Activated CD8-positive, alpha-beta memory T cell treated with anti-CD3 and anti-CD28 coated beads, Interleukin-2, amount 50 U/mL, for 48 hours (primary cell): ENCODE measurements at regions not wholly inside any gene's neighbourhood (a gene's known extent, or its start where the extent isn't known, plus 50 kb on each side); places are given as distances from the start of the nearest gene placed in this dataset.
A peak's percentile ranks its signal among the peaks of the same experiment; 100 is the strongest.
"Not testable (repeated sequence)": the region's sequence is repeated elsewhere in the genome, so short reads cannot be mapped to it uniquely, and the experiment has no call there.

Experiments used
- DNase-seq: peaks from one replicate; pipeline ENCODE4 v3.0.0-alpha.2; 2020

DNA sequence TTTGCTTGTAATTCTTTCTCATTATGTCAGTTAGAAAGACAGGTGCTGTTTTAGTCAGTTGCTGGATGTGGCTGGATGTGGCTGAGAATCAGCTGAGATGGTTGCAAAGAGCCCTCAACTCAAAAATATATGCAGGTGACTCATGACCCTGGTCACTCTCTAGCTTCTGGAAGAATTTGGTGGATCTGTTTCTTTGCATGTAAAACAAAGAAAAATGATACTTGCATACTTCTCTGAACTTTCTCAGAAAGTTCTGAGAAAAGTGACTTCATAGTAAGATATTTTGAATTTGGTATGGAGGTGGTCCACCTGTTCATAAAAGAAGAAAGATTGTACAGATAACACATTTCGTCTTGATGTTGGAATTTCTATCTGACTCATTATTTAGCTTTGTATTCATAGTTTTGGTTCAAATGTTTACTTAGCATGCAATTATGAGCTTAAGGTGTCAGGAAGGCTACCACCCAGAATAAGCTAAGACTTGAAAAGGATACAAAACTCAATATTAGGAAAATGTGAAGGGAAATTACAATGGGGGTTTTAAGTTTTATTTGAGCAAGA lies 163.2 kb upstream of the OLIG3 start:
- DNase-seq = no peak

DNA sequence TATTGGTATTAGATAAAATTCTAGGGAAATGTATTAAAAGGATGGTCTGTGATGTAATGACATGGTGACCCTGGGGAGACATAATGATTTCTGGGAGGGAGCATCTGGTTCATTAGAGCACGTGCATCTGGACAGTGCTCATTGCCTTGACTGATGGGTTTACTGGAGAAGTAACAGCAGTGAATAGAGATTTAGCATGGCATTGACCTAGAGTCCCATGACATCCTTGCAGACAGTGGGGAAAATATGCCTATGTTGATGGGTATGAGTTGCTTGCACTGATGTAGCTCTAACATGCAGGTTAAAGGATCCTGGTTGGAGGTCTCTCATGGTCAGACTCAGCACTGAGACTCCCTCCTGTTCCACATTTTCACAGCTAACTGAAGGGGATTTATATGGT lies 164.1 kb upstream of the OLIG3 start:
- no peak for DNase-seq

DNA sequence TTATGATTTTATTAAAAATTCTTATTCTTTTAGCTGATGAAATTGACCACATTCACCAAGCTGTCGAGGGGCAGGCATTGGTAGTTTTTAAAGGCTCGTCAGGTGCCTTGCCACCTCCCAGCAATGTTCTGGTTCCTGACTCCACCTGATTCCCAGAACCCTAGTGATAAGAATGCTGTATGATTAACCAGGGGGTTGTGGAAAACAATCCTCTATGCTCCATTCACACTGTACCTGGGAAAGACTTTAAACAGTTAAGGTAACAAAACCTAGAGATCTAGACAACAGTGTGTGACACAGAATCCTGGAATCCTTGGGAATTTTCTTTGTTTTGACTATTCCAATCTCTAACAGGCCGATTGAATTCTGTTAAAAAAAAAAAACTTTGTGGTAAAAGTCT lies 165.7 kb upstream of the OLIG3 start:
- no peak for DNase-seq

DNA sequence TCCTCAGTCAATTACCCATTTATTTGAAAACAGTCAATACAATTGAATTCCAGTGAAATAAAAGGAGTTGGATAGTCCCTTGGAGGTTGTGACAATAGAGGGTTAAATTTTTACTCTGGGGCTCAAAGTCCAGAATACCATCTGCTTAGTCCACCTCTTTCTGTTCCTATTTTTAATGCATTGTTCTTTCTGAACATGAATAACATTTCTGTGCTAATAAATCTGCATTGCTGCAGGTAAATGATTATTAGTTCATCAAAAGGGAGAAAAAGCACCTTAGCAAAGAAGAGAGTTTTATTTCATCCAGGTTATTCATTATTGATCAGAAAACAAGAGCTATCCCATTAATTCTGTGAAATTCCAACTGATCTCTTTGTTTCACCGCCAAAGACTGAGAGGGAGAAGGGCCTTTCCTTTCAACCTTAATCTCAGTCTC lies 166.1 kb upstream of the OLIG3 start:
- DNase-seq = no peak

DNA sequence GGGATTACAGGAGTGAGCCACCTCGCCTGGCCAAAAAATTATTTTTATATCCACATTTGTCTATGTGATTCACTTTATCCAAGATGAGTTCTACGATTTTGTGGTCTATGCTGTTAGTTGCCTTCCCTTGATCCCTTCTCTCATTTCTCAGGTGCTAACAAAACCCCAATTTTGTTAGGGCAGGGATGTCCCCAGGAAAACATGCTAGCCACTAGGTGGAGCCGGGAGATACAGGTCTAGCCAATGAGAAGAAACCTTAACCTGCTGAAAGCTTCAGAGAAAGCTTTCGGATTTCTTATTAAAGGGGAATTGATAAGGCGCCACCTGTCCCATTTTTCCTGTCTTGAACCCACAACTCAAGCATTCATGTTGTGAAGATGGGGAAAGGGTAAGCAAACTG lies 167.4 kb upstream of the OLIG3 start:
- DNase-seq = peak; percentile 65

DNA sequence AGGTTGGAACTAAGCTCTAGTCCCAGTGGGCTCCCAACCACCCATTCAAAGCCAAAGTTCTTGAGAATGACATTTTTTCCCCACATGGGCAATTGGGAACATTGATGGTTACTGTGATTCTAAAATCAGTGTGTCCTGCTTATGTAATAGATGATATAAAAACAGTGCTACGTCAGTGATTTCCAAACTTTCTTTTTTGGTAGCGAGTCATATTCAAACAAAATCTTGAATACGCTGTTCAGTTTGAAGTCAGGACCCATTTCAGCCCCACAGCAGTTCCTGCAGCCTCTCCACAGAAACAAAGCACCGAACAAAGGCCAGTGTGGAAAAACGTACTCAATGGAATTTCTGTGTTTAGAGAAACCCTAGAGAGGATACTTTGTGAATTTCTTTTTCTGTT lies 170.0 kb upstream of the OLIG3 start:
- no peak for DNase-seq

DNA sequence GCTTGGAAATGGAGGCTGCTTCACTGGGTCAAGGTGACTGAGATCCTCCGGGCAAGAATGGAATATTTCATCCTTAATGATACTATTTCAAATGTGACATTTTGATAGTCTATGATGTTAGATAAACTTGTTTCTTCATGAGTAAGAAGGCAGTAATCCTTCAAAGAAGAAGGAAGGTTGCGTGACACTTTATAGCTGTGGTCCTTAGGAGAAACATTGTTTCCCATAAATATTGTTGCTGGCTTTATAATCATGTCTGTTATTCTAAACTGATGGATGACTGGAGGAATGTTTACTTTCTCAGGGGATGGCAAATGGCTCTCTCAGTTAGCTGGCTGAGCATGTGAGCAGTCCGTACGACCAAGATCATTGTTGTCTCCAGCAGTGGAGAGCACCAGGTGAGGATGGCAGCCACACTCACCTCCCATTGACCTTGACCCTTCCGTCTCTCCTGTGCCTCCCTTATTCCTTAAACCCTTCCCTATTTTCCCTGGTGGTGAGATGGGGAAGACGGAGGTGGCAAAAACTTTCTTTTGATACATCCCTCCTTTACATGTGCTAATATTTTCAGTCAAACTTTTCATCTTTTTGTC lies 171.2 kb upstream of the OLIG3 start:
- DNase-seq = no peak

DNA sequence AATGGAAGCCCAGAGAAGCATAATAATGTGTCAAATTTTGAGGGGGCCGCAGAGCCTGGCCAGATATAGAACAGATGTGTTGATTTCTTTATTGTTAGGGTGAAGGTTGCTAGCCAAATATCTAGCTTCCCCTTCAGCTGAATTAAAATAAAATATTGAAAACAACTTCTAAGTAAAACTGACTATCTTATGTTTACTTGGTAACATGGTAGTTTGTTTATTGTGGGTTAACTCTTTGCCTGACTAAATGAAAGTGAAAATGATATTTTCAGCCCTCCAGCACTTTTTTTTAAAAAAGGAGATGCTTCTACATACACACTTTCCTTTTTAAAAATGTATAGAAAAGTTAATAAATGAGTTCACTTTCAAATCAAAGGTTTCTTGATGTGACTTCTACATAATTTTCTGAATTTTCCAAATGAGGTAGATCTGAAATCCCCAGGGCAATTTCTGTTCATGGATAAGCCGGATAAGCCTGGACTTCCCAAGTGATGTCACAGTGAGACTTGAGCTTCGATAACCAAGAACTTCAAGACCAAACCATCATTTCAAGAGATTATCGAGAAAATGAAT lies 172.1 kb upstream of the OLIG3 start:
- DNase-seq = no peak

DNA sequence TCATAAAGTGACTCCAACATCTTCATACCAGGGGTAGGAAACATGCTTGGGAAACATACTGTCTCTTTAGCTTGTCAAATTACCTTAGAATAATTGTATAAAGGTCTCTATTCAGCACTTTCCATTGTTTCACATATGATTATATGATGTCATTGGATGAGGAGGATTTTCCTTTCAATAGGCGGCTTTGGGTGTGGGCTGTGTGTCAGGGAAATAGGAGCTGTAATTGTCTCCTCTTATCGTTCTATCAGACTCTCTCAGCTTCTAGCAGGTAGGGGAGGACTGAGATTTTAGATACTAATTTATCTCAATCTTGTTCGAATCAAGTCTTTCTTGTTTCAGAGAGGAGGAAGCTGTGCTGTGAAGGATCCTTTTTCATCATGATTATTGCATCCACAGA lies 179.4 kb upstream of the OLIG3 start:
- no peak for DNase-seq

DNA sequence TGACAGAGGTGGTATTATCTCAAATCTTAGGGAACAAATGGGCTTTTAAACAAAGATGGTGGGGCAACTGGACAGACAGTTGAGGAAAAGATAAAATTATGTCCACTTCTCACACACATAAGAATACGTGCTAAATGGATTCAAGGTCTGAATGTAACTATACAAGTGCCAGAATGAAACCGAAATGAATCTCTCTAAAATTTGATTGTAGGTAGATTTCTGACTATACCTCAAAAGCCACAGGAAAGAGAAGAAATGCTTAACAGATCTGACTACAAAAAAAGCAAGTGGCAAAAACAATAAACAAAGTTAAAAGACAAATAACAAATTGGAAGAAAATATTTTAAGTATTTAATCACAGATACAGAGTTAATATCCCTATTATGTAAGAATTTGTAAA lies 182.7 kb upstream of the OLIG3 start:
- no peak for DNase-seq

DNA sequence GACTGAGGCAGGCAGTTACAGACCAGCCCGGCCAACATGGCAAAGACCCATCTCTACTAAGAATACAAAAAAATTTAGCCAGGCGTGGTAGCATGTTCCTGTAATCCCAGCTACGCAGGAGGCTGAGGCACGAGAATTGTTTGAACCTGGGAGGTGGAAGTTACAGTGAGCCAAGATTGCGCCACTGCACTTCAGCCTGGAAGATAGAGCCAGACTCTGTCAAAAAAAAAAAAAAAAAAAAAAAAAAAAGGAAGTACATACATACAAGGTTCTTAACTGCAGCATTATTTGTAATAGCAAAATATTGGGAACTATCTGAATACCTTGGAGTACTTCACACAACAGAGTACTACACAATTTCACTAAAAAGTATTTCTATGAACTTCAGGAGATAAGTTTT lies 183.5 kb upstream of the OLIG3 start:
- no peak for DNase-seq

DNA sequence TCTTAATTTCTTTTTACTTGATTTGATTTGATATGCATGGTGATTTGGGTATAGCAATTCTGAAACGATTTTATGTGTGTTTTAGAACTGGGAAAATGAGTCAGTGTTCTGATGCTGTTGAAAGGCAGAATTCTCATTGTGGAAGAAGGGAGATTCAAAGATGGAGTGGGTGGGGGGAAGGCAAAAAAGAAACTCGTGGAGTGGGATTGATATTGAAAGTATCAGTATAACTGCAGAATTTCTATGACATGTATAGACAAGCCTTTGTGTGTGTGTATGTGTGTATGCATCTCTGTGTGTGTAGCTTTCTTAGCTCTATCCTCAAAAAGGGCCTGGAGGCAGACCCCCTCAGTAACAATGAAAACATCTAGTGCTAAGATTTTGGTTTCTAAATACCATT lies 184.3 kb upstream of the OLIG3 start:
- DNase-seq = no peak

DNA sequence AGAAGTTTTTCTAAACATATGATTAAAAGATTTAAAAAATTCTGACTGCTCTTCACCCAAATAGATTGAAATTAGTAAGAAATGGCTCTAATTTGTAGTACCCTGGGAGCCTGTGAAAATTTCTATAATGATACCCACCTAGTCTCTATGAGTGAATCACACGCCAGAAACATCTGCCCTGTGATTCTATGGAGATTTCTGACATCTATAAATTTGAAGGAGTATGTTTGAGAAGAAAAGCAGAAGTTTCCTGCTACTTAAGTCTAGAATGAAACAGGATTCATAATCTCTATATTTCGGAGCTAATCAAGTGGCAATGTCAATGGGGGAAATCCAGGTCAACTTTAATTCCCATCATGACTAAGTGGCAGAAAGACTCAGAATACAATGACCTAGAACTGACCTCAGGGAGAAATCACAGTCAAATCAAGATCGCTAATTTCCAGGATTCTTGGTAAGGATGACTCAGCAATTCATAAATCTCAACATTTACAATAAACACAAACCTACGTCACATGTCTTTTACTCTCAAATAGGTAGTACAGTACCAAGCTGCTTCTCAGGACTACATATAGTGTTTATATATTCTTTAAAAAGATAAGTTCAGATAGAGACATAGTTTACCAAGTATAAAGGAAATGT lies 186.2 kb upstream of the TNFAIP3 start:
- no peak for DNase-seq

DNA sequence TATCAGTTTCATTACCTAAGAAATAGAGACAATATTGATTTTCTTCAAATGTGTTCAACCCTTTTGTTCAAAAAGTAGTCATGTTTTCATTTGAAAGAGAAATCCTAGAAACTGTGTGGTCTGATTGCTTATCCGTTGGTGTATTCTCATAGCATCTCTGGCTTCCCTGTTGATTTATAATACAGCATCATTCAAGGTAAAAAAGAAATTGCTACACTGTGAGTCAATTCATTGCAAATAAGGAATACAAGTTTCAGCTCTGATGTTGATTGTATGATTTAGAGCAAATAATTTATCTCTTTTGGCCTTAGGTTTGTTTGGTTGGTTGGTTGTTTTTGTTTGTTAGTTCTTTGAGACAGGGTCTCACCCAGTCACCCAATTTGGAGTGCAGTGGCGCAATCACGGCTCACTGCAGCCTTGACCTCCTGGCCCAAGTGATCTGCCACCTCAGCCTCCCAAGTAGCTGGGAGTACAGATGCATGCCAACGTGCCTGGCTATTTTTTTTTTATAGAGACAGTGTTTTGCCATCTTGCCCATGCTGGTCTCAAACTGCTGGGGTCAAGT lies 185.5 kb upstream of the TNFAIP3 start:
- DNase-seq = no peak

DNA sequence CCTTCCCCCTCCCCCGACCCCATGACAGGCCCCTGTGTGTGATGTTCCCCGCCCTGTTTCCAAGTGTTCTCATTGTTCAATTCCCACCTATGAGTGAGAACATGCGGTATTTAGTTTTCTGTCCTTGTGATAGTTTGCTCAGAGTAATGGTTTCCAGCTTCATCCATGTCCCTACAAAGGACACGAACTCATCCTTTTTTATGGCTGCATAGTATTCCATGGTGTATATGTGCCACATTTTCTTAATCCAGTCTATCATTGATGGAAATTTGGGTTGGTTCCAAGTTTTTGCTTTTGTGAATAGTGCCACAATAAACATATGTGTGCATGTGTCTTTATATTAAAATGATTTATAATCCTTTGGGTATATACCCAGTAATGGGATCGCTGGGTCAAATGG lies 184.4 kb upstream of the TNFAIP3 start:
- DNase-seq = not testable (repeated sequence)

DNA sequence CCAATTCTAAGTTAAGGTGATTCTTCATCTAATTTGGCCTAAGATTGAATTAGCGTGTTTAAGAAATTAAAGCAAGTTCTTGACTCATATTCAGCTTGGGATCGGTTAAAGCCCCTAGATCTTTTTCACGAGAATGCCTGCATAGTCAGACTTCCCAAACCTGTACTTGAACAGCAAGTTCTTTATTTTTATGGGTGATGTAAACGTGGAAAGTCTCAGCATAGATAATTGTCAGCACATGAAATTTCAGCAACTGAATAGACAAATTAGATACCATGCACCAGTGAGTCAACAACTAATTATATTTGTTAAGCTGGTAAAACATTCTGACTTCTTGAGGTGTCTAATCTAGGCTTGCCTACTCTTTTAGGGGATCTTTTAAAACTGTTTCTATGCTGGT lies 183.1 kb upstream of the TNFAIP3 start:
- DNase-seq = no peak

DNA sequence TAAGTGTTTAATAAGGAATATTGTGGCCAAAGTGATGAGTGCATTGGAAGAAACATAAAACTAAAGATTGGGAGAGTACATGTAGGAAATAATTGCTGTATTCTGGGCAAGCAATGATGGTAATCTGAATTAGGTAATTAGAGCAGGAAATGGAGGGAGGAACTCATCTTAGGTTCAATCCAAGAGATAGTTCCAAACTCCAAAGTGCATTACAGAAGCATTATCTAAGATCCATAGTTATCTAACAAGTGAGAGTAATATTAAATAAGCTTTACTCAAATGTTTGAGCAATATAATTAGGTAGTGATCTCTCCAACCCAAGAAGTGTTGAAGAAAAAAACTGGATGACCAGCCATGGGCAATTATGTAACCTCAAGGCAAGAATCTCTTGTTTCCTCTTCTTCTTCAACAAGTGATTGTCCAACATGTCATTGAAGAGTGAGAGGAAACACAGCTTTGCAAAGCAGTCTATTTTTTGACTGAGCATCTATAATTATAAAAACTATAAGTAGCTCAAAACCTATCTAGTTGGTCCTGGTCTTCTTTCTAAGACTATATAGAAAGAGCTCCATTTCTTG lies 181.2 kb upstream of the TNFAIP3 start:
- DNase-seq = no peak

DNA sequence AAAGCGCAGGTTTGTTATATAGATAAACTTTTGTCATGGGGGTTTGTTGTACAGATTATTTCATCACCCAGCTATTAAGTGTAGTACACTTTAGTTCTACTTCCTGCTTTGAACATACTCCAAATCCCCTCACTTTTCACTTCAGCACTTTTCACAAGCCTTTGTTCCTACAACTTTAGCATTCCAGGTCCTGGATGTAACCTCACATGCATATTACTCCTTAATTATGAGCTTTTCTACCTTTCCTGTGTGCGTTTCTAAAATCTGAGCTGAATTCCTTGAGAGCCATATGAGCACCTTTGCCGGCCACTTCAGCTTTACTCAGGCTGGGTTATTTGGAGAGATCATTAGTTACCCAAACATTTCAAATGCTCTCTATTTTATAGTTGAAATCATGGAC lies 179.2 kb upstream of the TNFAIP3 start:
- no peak for DNase-seq

DNA sequence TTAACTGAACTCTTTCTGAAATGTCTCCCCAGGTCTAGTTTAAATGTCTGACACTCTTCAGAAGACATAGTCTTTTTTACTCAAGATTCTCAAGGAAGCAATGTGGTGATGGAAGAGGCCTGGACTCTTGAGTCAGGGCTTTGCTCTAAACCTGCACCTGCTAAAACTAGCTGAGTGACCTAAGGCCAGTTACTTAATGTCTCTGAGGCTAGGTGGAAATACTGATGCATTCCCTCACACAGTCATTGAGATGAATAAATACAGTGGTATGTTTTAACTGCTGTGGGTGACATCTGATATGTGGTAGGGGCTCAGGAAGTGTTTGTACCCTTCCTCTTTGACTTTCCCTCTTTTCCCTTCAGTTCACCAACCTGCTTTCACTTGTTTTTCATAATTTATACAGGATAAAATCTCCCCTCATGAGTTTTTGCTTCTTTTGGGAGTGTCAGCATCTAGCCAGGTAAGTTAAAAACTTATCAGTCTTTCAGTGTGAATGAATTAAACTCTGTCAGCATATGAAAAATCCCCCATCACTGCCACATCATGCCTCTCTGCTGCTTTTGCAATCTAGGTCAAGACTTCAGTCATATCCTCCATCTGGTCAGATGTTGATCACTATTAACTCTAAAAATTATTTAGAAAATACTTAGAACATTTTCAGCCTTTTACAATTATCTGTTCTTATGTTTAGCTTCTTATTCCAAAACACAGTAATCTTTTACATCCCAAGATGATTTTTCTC lies 178.7 kb upstream of the TNFAIP3 start:
- DNase-seq = no peak

DNA sequence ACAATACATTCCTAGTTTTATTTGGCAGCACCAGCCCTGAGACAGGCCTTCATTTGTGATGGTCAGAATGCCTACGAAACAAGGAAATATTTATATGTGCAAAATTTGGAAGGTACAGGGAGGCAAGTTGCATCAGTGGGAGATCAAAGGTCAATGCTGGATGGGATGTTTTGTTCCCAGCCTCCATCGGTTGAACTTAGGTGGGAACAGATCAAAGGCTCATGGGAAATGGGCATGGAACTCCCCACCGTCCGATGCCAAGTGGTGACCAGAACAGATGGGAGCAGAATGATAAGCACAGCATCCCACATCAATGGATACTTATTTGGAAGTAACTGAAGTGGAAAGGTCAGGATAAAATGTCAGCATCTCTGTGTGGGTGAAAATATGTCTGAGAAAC lies 177.7 kb upstream of the TNFAIP3 start:
- DNase-seq = no peak

DNA sequence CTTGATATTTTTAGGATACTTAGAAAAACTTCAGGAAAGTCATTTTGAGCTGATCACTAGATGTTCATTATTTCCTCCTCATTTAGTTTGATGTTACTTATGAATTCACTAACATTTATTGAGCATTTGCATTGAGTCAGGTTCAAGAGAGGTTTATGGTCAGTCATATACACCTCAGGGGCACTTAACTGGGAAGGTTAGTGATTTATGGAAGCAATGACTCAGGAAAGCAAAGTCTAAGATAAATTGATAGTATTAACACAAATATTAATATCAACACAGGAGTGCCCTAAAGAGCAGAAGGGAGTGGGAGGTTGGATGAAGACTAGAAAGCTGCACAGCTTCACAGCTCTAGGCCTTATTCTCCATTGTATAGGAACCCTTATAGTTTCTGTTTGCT lies 177.0 kb upstream of the TNFAIP3 start:
- no peak for DNase-seq

DNA sequence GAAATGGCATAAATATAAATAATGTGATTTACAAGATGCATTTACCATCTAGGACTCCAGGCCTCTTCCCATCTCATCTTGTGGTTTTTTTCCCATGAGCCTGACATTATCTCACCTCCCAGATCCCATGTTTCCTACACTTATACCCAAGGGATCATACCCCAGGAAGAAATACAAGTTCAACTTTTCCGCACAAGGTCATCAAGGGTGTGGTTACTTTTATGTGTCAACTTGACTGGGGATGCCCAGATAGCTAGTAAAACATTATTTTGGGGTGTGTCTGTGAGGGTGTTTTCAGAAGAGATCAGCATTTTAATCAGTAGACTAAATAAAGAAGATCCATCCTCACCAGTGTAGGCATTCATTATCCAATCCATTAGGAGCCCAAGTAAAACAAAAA lies 176.3 kb upstream of the TNFAIP3 start:
- no peak for DNase-seq

DNA sequence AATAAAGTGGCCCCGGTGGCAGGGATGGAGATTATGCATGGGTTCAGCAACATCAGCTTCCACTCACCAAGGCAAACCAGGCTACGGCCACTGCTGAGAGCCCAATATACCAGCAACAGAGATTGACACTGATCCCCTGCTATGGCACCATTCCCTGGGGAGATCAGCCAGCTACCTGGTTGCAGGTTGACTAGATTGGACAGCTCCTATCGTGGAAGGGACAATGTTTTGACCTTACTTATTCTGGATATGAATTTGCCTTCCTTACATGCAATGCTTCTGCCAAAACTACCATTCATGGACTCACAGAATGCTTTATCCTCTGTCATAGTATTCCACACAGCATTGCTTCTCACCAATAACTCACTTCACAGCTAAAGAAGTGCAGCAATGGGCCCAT lies 174.8 kb upstream of the TNFAIP3 start:
- no peak for DNase-seq
